ENCODE measurements at regions not wholly inside any gene's neighbourhood (a gene's known extent, or its start where the extent isn't known, plus 50 kb on each side); places are given as distances from the start of the nearest gene placed in this dataset.

- no peak overlapping the region for H3K27ac Mint-ChIP-seq (ENCODE audit: unreplicated experiment)
- no peaks in the 10 kb centered on the region for H3K4me1 Mint-ChIP-seq
- H3K36me3 Mint-ChIP-seq (ENCODE audit: low read depth) = peaks cover 7% of the 10 kb centered on the region
- H3K9me3 Mint-ChIP-seq = peaks cover 16% of the 10 kb centered on the region
- no peak for DNase-seq (ENCODE audit: low read depth, low spot score)
- H3K27me3 Mint-ChIP-seq (ENCODE audit: low read depth) = no peaks in the 10 kb centered on the region
- H3K4me3 Mint-ChIP-seq = no peak overlapping the region
- TF ChIP-seq, protein P1, sequence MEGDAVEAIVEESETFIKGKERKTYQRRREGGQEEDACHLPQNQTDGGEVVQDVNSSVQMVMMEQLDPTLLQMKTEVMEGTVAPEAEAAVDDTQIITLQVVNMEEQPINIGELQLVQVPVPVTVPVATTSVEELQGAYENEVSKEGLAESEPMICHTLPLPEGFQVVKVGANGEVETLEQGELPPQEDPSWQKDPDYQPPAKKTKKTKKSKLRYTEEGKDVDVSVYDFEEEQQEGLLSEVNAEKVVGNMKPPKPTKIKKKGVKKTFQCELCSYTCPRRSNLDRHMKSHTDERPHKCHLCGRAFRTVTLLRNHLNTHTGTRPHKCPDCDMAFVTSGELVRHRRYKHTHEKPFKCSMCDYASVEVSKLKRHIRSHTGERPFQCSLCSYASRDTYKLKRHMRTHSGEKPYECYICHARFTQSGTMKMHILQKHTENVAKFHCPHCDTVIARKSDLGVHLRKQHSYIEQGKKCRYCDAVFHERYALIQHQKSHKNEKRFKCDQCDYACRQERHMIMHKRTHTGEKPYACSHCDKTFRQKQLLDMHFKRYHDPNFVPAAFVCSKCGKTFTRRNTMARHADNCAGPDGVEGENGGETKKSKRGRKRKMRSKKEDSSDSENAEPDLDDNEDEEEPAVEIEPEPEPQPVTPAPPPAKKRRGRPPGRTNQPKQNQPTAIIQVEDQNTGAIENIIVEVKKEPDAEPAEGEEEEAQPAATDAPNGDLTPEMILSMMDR (conservative IDR thresholded peaks at IDR 0.05) = no peak
Measured at GRCh38 chr5:120402606-120403005, 61.5 kb upstream of the PRR16 start.

DNA sequence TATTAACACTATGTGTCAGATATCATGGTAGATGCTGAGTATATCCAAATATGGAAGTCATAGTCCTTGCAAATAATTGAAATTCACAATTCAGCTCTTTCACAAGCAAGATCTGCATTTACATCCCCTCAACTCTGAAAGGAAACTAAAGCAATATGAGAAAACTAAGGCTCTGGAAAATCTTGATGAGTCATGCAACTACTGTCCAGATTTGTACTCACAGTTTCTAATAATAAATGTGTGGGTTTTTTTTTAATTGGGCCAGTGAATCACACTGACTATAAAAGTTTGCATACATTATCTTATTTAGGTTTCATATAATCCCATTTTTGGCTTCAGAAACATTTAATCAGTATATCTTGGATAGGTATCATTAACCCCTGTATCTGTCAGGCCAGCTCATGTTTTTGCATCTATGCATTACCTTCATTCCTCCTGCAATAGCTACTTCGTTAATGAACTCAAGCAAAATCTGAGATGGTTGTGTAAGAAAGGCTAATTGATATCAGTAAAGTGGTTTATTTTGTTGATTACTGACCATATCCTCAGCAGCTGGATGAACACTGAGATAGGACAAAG, 58.7 kb upstream of the PRR16 start:
- no peaks in the 10 kb centered on the region for H3K4me1 Mint-ChIP-seq
- H3K27me3 Mint-ChIP-seq (ENCODE audit: low read depth) = no peaks in the 10 kb centered on the region
- H3K27ac Mint-ChIP-seq (ENCODE audit: unreplicated experiment) = no peak overlapping the region
- no peaks in the 10 kb centered on the region for H3K36me3 Mint-ChIP-seq (ENCODE audit: low read depth)
- TF ChIP-seq, protein P1 (conservative IDR thresholded peaks at IDR 0.05) = no peak
- peaks cover 14% of the 10 kb centered on the region for H3K9me3 Mint-ChIP-seq
- no peak for DNase-seq (ENCODE audit: low read depth, low spot score)
- H3K4me3 Mint-ChIP-seq = no peak overlapping the region

DNA sequence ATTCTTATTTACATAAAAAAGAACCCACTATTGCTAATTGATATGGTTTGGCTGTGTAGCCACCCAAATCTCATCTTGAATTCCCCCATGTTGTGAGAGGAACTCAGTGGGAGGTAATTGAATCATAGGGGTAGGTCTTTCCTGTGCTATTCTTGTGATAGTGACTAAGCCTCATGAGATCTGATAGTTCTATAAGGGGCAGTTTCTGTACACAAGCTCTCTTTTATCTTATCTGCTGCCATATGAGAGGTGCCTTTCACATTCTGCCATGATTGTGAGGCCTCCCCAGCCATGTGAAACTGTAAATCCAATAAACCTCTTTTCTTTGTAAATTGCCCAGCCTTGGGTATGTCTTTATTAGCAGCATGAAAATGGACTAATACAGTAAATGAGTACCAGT, 58.2 kb upstream of the PRR16 start:
- DNase-seq (ENCODE audit: low read depth, low spot score) = no peak
- H3K4me3 Mint-ChIP-seq = no peak overlapping the region

GRCh38 chr5:120413686-120414085, 50.4 kb upstream of the PRR16 start:
- no peaks in the 10 kb centered on the region for H3K4me1 Mint-ChIP-seq
- peaks cover 9% of the 10 kb centered on the region for H3K9me3 Mint-ChIP-seq
- H3K27me3 Mint-ChIP-seq (ENCODE audit: low read depth) = no peaks in the 10 kb centered on the region
- no peak overlapping the region for H3K27ac Mint-ChIP-seq (ENCODE audit: unreplicated experiment)
- H3K4me3 Mint-ChIP-seq = no peak overlapping the region
- no peaks in the 10 kb centered on the region for H3K36me3 Mint-ChIP-seq (ENCODE audit: low read depth)
- DNase-seq (ENCODE audit: low read depth, low spot score) = no peak
- TF ChIP-seq, protein P1 (conservative IDR thresholded peaks at IDR 0.05) = no peak

More for the DNA sequence above, 58.2 kb upstream of the PRR16 start:
- peaks cover 16% of the 10 kb centered on the region for H3K9me3 Mint-ChIP-seq
- TF ChIP-seq, protein P1 (conservative IDR thresholded peaks at IDR 0.05) = no peak
- no peaks in the 10 kb centered on the region for H3K36me3 Mint-ChIP-seq (ENCODE audit: low read depth)
- no peaks in the 10 kb centered on the region for H3K4me1 Mint-ChIP-seq
- H3K27ac Mint-ChIP-seq (ENCODE audit: unreplicated experiment) = no peak overlapping the region
- no peaks in the 10 kb centered on the region for H3K27me3 Mint-ChIP-seq (ENCODE audit: low read depth)
